H1 (cell line): ENCODE measurements at regions not wholly inside any gene's neighbourhood (a gene's known extent, or its start where the extent isn't known, plus 50 kb on each side); places are given as distances from the start of the nearest gene placed in this dataset.

Source experiments
- CTCF ChIA-PET: fragments of 300-600 bp; sonication (Branson Sonifier 250); formaldehyde crosslinking; loops from one replicate; lab custom pipeline; 2021; ENCODE audit not compliant: partially characterized antibody; lab: Charles Lee
- POLR2A ChIA-PET: fragments of 300-600 bp; sonication (Branson Sonifier 250); formaldehyde crosslinking; loops from one replicate; lab custom pipeline; 2021; ENCODE audit warnings: inconsistent platforms; ENCODE audit not compliant: partially characterized antibody; lab: Charles Lee
- DNase-seq, 2 experiments: peaks; one replicate each; pipeline versions ENCODE4 v3.0.0 to v3.0.0-alpha.2; 2010 to 2022; ENCODE audit warnings: low spot score in 2 of 2, low read depth in 1 of 2, mixed read lengths in 1 of 2
- FAIRE-seq: peaks from 2 replicates; lab custom pipeline; 2011; peaks lifted over from hg19 to GRCh38; lab: Jason Lieb, UNC
- H2AFZ ChIP-seq: 2 replicates; pipeline ENCODE4 v1.8.1; 2012; ENCODE audit warnings: low read length, inconsistent platforms
- H2AK5ac ChIP-seq: 2 replicates; pipeline ENCODE4 v1.6.1; 2013; ENCODE audit warnings: low read depth, low read length
- H2BK120ac ChIP-seq: replicated peaks from 2 replicates; pipeline ENCODE3; 2013; ENCODE audit warnings: low read depth, low read length, inconsistent platforms
- H2BK12ac ChIP-seq: 2 replicates; pipeline ENCODE4 v1.6.1; 2013; ENCODE audit warnings: low read depth, low read length
- H2BK15ac ChIP-seq: 2 replicates; pipeline ENCODE4 v1.6.1; 2013; ENCODE audit warnings: low read length
- H2BK20ac ChIP-seq: 2 replicates; pipeline ENCODE4 v1.6.1; 2013; ENCODE audit warnings: low read length
- H2BK5ac ChIP-seq: 2 replicates; pipeline ENCODE4 v1.6.1; 2013; ENCODE audit warnings: low read depth, low read length
- H3K14ac ChIP-seq: 2 replicates; pipeline ENCODE4 v1.6.1; 2013; ENCODE audit warnings: inconsistent platforms; ENCODE audit not compliant: insufficient read length
- H3K18ac ChIP-seq: 2 replicates; pipeline ENCODE4 v1.6.1; 2013; ENCODE audit warnings: low read length; ENCODE audit errors: extremely low read depth
- H3K23ac ChIP-seq: 2 replicates; pipeline ENCODE4 v1.6.1; 2013; ENCODE audit warnings: inconsistent platforms; ENCODE audit not compliant: insufficient read length
- H3K23me2 ChIP-seq: 2 replicates; pipeline ENCODE4 v1.6.1; 2013; ENCODE audit warnings: low read depth, low read length
- H3K27ac ChIP-seq: 2 replicates; pipeline ENCODE4 v1.6.1; 2011; ENCODE audit warnings: low read depth, low read length, inconsistent platforms
- H3K27me3 ChIP-seq, 4 experiments: replicated peaks in 1 of 4; 1 replicate in 1 of 4; 2 replicates in 3 of 4; pipeline versions ENCODE4 v1.6.1 to v1.8.1; 2011 to 2013; ENCODE audit warnings: low read length in 3 of 4, mild to moderate bottlenecking in 3 of 4, inconsistent platforms in 2 of 4, mixed read lengths in 2 of 4, moderate library complexity in 1 of 4; ENCODE audit not compliant: control insufficient read depth in 3 of 4, insufficient read depth in 3 of 4; ENCODE audit errors: extremely low read depth in 1 of 4
- H3K36me3 ChIP-seq, 4 experiments: 2 replicates each; pipeline versions ENCODE4 v1.6.1 to v1.8.1; 2011 to 2013; ENCODE audit warnings: mild to moderate bottlenecking in 4 of 4, low read length in 3 of 4, moderate library complexity in 2 of 4, control low read depth in 1 of 4, inconsistent platforms in 1 of 4; ENCODE audit not compliant: insufficient read depth in 4 of 4, control insufficient read depth in 2 of 4
- H3K4ac ChIP-seq: replicated peaks from 2 replicates; pipeline ENCODE3; 2013; ENCODE audit warnings: low read length, low read depth, mixed read lengths, inconsistent platforms; ENCODE audit not compliant: insufficient read length
- H3K4me1 ChIP-seq, 4 experiments: replicated peaks in 1 of 4; 1 replicate in 1 of 4; 2 replicates in 3 of 4; pipeline versions ENCODE4 v1.6.1 to v1.8.1; 2011 to 2013; ENCODE audit warnings: low read length in 3 of 4, inconsistent platforms in 2 of 4, mixed read lengths in 1 of 4; ENCODE audit not compliant: insufficient read depth in 4 of 4, control insufficient read depth in 3 of 4
- H3K4me2 ChIP-seq, 2 experiments: 2 replicates each; pipeline versions ENCODE4 v1.6.1 to v1.8.1; 2011 to 2013; ENCODE audit warnings: low read depth in 2 of 2, low read length in 2 of 2, control low read depth in 1 of 2, inconsistent platforms in 1 of 2, mild to moderate bottlenecking in 1 of 2; ENCODE audit not compliant: insufficient read depth in 1 of 2
- H3K4me3 ChIP-seq, 4 experiments: fragments of 200-600, 300-600 bp in 1 of 4; sonication (generic), shearing (Covaris generic), sonication (Bioruptor Twin) in 1 of 4; 2 replicates each; pipeline versions ENCODE4 v1.5.1 to v1.8.1; 2011 to 2016; ENCODE audit warnings: low read length in 4 of 4, low read depth in 3 of 4, control low read depth in 2 of 4, inconsistent platforms in 2 of 4, mild to moderate bottlenecking in 2 of 4, mixed read lengths in 1 of 4, moderate library complexity in 1 of 4; ENCODE audit not compliant: insufficient read depth in 2 of 4; ENCODE audit errors: extremely low read depth in 1 of 4
- H3K56ac ChIP-seq: replicated peaks from 2 replicates; pipeline ENCODE3; 2013; ENCODE audit warnings: low read depth, mild to moderate bottlenecking, mixed read lengths, low read length, inconsistent platforms; ENCODE audit not compliant: insufficient read length
- H3K79me1 ChIP-seq: 2 replicates; pipeline ENCODE4 v1.6.1; 2013; ENCODE audit warnings: low read depth, low read length, control low read depth
- H3K79me2 ChIP-seq, 2 experiments: 2 replicates each; pipeline versions ENCODE4 v1.6.1 to v1.8.1; 2012 to 2013; ENCODE audit warnings: low read length in 2 of 2, mild to moderate bottlenecking in 2 of 2, inconsistent platforms in 1 of 2; ENCODE audit not compliant: insufficient read depth in 2 of 2, control insufficient read depth in 1 of 2
- H3K9ac ChIP-seq, 4 experiments: replicated peaks in 1 of 4; 1 replicate in 1 of 4; 2 replicates in 3 of 4; pipeline versions ENCODE4 v1.6.1 to v1.8.1; 2011 to 2013; ENCODE audit warnings: low read depth in 3 of 4, low read length in 3 of 4, control low read depth in 2 of 4, mild to moderate bottlenecking in 2 of 4, moderate library complexity in 2 of 4, inconsistent platforms in 1 of 4; ENCODE audit errors: extremely low read depth in 1 of 4
- H3K9me3 ChIP-seq, 2 experiments: 2 replicates each; pipeline versions ENCODE4 v1.6.1 to v1.8.1; 2012 to 2013; ENCODE audit warnings: mild to moderate bottlenecking in 2 of 2, moderate library complexity in 2 of 2, control low read depth in 1 of 2, inconsistent platforms in 1 of 2, low read depth in 1 of 2, low read length in 1 of 2, mixed read lengths in 1 of 2; ENCODE audit not compliant: insufficient read depth in 2 of 2
- H4K20me1 ChIP-seq, 2 experiments: replicated peaks in 1 of 2; 2 replicates each; pipeline versions ENCODE3 to v1.8.1; 2011 to 2013; ENCODE audit warnings: inconsistent platforms in 2 of 2, low read length in 2 of 2, mild to moderate bottlenecking in 1 of 2; ENCODE audit not compliant: insufficient read depth in 2 of 2, control insufficient read depth in 1 of 2
- H4K5ac ChIP-seq: 2 replicates; pipeline ENCODE4 v1.6.1; 2013; ENCODE audit warnings: low read length, low read depth, mixed read lengths, inconsistent platforms; ENCODE audit not compliant: insufficient read length
- H4K8ac ChIP-seq: 2 replicates; pipeline ENCODE4 v1.8.0; 2013; ENCODE audit warnings: mild to moderate bottlenecking, moderate library complexity, low read length, inconsistent platforms; ENCODE audit not compliant: insufficient read depth; ENCODE audit errors: extremely low read depth
- H4K91ac ChIP-seq: replicated peaks from 2 replicates; pipeline ENCODE3; 2013; ENCODE audit warnings: low read length, mixed read lengths, inconsistent platforms; ENCODE audit not compliant: insufficient read length
- BCL11A ChIP-seq, 2 experiments: IDR thresholded peaks; one replicate each; pipeline ENCODE4 v1.6.1; 2011; ENCODE audit warnings: low read depth in 2 of 2, low read length in 2 of 2, mild to moderate bottlenecking in 2 of 2
- CEBPB ChIP-seq: IDR thresholded peaks from 2 replicates; pipeline ENCODE4 v1.6.1; 2012; ENCODE audit warnings: low read depth, low read length
- MAFK ChIP-seq: IDR thresholded peaks from 2 replicates; pipeline ENCODE4 v1.6.1; 2012; ENCODE audit warnings: low read depth, mild to moderate bottlenecking, improper control_type of control experiment, low read length
- PHF8 ChIP-seq: fragments of 200-600 bp; sonication (generic); conservative IDR thresholded peaks from 2 replicates; pipeline ENCODE4 v1.7.1; 2012; ENCODE audit warnings: low read depth, mild to moderate bottlenecking, inconsistent platforms, low read length, moderate library complexity
- RAD21 ChIP-seq, 2 experiments: IDR thresholded peaks in 1 of 2; conservative IDR thresholded peaks in 1 of 2; 2 replicates each; pipeline ENCODE4 v1.6.1; 2011; ENCODE audit warnings: low read depth in 2 of 2, low read length in 2 of 2, improper control_type of control experiment in 1 of 2, inconsistent platforms in 1 of 2, mild to moderate bottlenecking in 1 of 2, moderate library complexity in 1 of 2
- RFX5 ChIP-seq: IDR thresholded peaks from 2 replicates; pipeline ENCODE4 v1.6.1; 2011; ENCODE audit warnings: low read depth, low read length, improper control_type of control experiment, borderline replicate concordance
- RNF2 ChIP-seq: fragments of 200-900, 300-1000 bp; sonication (generic); IDR thresholded peaks from 2 replicates; pipeline ENCODE4 v1.7.1; 2016; ENCODE audit warnings: borderline replicate concordance, low read depth, mild to moderate bottlenecking, antibody characterized with exemption, low read length; ENCODE audit not compliant: poor library complexity, severe bottlenecking; ENCODE audit errors: missing control alignments
- SAP30 ChIP-seq: fragments of 300-600 bp; sonication (generic); IDR thresholded peaks from 2 replicates; pipeline ENCODE4 v1.7.1; 2012; ENCODE audit warnings: low read length, moderate library complexity, mild to moderate bottlenecking, inconsistent platforms; ENCODE audit not compliant: insufficient read depth, insufficient replicate concordance
- SIN3A ChIP-seq, 2 experiments: IDR thresholded peaks in 1 of 2; conservative IDR thresholded peaks in 1 of 2; 2 replicates each; pipeline ENCODE4 v1.6.1; 2011 to 2012; ENCODE audit warnings: low read length in 2 of 2, improper control_type of control experiment in 1 of 2, low read depth in 1 of 2, mild to moderate bottlenecking in 1 of 2
- SP4 ChIP-seq: IDR thresholded peaks from 2 replicates; pipeline ENCODE4 v1.6.1; 2012; ENCODE audit warnings: low read length, inconsistent platforms
- TCF12 ChIP-seq: IDR thresholded peaks from 2 replicates; pipeline ENCODE4 v1.6.1; 2011; ENCODE audit warnings: low read depth, mild to moderate bottlenecking, low read length
- WGBS, 2 experiments: shearing (Covaris generic) in 1 of 2; methylation state at CpG; one replicate each; pipeline versions ENCODE4 v1.1.6 to v1.1.7; 2013 to 2015; ENCODE audit warnings: low lambda C conversion rate in 2 of 2, mixed read lengths in 2 of 2, inconsistent platforms in 1 of 2, low coverage in 1 of 2, missing lambda C conversion rate in 1 of 2; ENCODE audit not compliant: insufficient replicate concordance in 2 of 2, insufficient coverage in 1 of 2, insufficient read length in 1 of 2; ENCODE audit errors: extremely low coverage in 1 of 2, missing lambda C conversion rate in 1 of 2; 5-methylcytosine and 5-hydroxymethylcytosine counted together
- TF ChIP-seq, protein P1 (sequence below): IDR thresholded peaks from 2 replicates; pipeline ENCODE4 v1.6.1; 2012; ENCODE audit warnings: low read length, inconsistent platforms

DNA sequence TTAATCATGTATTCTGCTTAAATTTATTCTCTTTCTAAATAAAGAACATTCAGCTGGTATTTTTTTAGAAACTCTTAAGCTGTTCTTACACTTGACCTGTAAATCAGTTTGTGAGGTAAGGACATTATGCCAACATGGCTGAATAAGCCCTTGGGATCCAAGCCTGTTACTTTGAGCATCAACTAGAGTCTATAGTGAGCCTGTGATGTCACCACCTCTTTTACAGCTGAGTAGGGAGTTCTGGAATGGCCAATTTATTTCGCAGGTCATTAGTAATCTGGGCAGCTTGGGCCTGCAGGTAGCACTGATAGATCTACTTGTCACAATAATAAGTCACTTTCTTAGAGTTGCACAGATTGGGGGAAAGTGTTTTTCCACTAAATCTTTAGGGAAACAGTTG lies 915.2 kb upstream of the MBL2 start:
- H3K9ac ChIP-seq: no peak overlapping the region
- no peak overlapping the region for H3K27ac ChIP-seq
- no peaks in the 10 kb centered on the region for H3K79me1 ChIP-seq
- H4K91ac ChIP-seq: no peak overlapping the region
- 81% methylated on average over 1 of the region's 1 CpG; no CpG with 5 or more reads in 1 of the 2 experiments for WGBS, 2 experiments
- H3K23ac ChIP-seq: no peak overlapping the region
- H2BK15ac ChIP-seq: no peak overlapping the region
- no peak overlapping the region for H4K5ac ChIP-seq
- H2BK120ac ChIP-seq: no peak overlapping the region
- no peak overlapping the region for H3K18ac ChIP-seq
- no peak overlapping the region for H2BK5ac ChIP-seq
- H4K20me1 ChIP-seq: no peaks in the 10 kb centered on the region
- H3K23me2 ChIP-seq: no peaks in the 10 kb centered on the region
- H3K9me3 ChIP-seq: no peaks in the 10 kb centered on the region
- no peak overlapping the region for H4K8ac ChIP-seq
- CTCF ChIA-PET: interaction anchor here (0.6 kb wide), 1 partner anchor 781 kb away, joined by 3 read pairs; no protein-coding TSS in a partner anchor
- H3K4me2 ChIP-seq: no peak overlapping the region
- DNase-seq: no peak
- H3K4me1 ChIP-seq: no peaks in the 10 kb centered on the region
- FAIRE-seq: no peak
- peaks cover 0 to 2% (median 0%) of the 10 kb centered on the region in 4 experiments; a peak in 1 of 8 replicates for H3K36me3 ChIP-seq
- no peak overlapping the region for H3K56ac ChIP-seq
- H3K4ac ChIP-seq: no peak overlapping the region
- no peaks in the 10 kb centered on the region for H3K79me2 ChIP-seq
- H3K4me3 ChIP-seq: no peak overlapping the region
- no peak overlapping the region for H3K14ac ChIP-seq
- H2BK20ac ChIP-seq: no peak overlapping the region; the same call in 1 of the 2 replicates
- H2BK12ac ChIP-seq: no peak overlapping the region
- no peak overlapping the region for H2AFZ ChIP-seq
- POLR2A ChIA-PET: no interaction called here
- H2AK5ac ChIP-seq: no peak overlapping the region
- H3K27me3 ChIP-seq: no peaks in the 10 kb centered on the region
- TF ChIP-seq RFX5 (no peak), SIN3A (conservative IDR thresholded peaks at IDR 0.05 in 1 of 2, IDR thresholded peaks at IDR 0.05 in 1 of 2; ENCODE audit: low read depth in 1 of 2, low read length in 2 of 2) (no peak), CEBPB (no peak), RNF2 (no peak), MAFK (no peak), TCF12 (no peak), PHF8 (no peak), BCL11A (IDR thresholded peaks at IDR 0.05; ENCODE audit: low read depth in 2 of 2, low read length in 2 of 2) (no peak), RAD21 (IDR thresholded peaks at IDR 0.05 in 1 of 2, conservative IDR thresholded peaks at IDR 0.05 in 1 of 2; ENCODE audit: low read depth in 2 of 2, low read length in 2 of 2) (no peak), SAP30 (no peak), SP4 (no peak)
- TF ChIP-seq, protein P1, sequence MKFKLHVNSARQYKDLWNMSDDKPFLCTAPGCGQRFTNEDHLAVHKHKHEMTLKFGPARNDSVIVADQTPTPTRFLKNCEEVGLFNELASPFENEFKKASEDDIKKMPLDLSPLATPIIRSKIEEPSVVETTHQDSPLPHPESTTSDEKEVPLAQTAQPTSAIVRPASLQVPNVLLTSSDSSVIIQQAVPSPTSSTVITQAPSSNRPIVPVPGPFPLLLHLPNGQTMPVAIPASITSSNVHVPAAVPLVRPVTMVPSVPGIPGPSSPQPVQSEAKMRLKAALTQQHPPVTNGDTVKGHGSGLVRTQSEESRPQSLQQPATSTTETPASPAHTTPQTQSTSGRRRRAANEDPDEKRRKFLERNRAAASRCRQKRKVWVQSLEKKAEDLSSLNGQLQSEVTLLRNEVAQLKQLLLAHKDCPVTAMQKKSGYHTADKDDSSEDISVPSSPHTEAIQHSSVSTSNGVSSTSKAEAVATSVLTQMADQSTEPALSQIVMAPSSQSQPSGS: no peak
